Osteoblast (primary cell): ENCODE measurements at regions not wholly inside any gene's neighbourhood (a gene's known extent, or its start where the extent isn't known, plus 50 kb on each side); places are given as distances from the start of the nearest gene placed in this dataset.
A peak's percentile ranks its signal among the peaks of the same experiment; 100 is the strongest.

Experiments
- DNase-seq: peaks from one replicate; pipeline ENCODE4 v3.0.0; 2011; ENCODE audit warnings: low spot score, mixed read lengths; ENCODE audit not compliant: insufficient read length; ENCODE audit errors: missing footprints
- H2AFZ ChIP-seq: 2 replicates; pipeline ENCODE4 v1.6.0; 2011; ENCODE audit warnings: mild to moderate bottlenecking, low read length
- H3K27ac ChIP-seq: 2 replicates; pipeline ENCODE4 v1.5.1; 2011; ENCODE audit warnings: mild to moderate bottlenecking, low read depth, low read length, moderate library complexity
- H3K27me3 ChIP-seq: 2 replicates; pipeline ENCODE4 v1.6.0; 2012; ENCODE audit warnings: mild to moderate bottlenecking, control low read depth, inconsistent platforms, low read length, moderate library complexity; ENCODE audit not compliant: insufficient read depth
- H3K36me3 ChIP-seq: 2 replicates; pipeline ENCODE4 v1.5.1; 2011; ENCODE audit warnings: mild to moderate bottlenecking, low read length, control low read depth, moderate library complexity; ENCODE audit not compliant: insufficient read depth
- H3K4me1 ChIP-seq: 2 replicates; pipeline ENCODE4 v1.5.1; 2011; ENCODE audit warnings: mild to moderate bottlenecking, low read length, control low read depth, moderate library complexity; ENCODE audit not compliant: insufficient read depth
- H3K4me2 ChIP-seq: 2 replicates; pipeline ENCODE4 v1.6.0; 2011; ENCODE audit warnings: mild to moderate bottlenecking, low read length; ENCODE audit not compliant: insufficient read depth
- H3K4me3 ChIP-seq: fragments of 200-600 bp; sonication (generic); 3 replicates; pipeline ENCODE4 v1.5.1; 2012; ENCODE audit warnings: mild to moderate bottlenecking, low read length, inconsistent platforms; ENCODE audit not compliant: insufficient read depth
- H3K79me2 ChIP-seq: 2 replicates; pipeline ENCODE4 v1.6.0; 2012; ENCODE audit warnings: mild to moderate bottlenecking, low read length, control low read depth, inconsistent platforms; ENCODE audit not compliant: insufficient read depth
- H3K9me3 ChIP-seq: 2 replicates; pipeline ENCODE4 v1.5.1; 2011; ENCODE audit warnings: low read depth, low read length, control low read depth
- H4K20me1 ChIP-seq: 2 replicates; pipeline ENCODE4 v1.6.0; 2012; ENCODE audit warnings: mild to moderate bottlenecking, low read length, control low read depth; ENCODE audit not compliant: insufficient read depth
- CTCF ChIP-seq: IDR thresholded peaks from 2 replicates; pipeline ENCODE4 v1.5.1; 2011; ENCODE audit warnings: mild to moderate bottlenecking, low read depth, low read length, moderate library complexity; ENCODE audit errors: extremely low read depth

DNA sequence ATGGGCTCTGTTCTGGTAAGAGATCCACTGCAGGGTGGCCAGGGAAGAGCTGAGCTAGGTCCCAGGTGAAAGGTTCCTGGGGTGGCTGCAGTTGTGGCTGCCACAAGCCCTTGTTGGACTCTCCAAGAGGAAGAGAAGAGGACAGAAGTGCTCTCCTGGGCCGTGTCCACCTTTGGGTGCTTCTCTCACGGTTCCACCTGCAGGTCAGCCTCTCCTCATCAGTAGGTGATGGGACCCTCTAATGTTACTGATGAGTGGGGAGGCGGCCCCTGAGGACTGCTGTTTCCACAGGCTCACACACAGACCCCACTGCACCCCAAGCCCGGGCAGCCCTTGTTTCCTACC is 804.9 kb downstream of the BRD1 start:
- no peaks in the 10 kb centered on the region for H3K9me3 ChIP-seq
- no peak overlapping the region for H3K4me3 ChIP-seq
- H3K27ac ChIP-seq, result no peak overlapping the region
- H3K27me3 ChIP-seq, result no peaks in the 10 kb centered on the region
- peak; percentile 58 for DNase-seq
- no peak overlapping the region for H3K4me2 ChIP-seq
- no peak for TF ChIP-seq CTCF
- H2AFZ ChIP-seq, result no peak overlapping the region
- H4K20me1 ChIP-seq, result no peaks in the 10 kb centered on the region
- H3K4me1 ChIP-seq, result no peaks in the 10 kb centered on the region
- H3K36me3 ChIP-seq, result no peaks in the 10 kb centered on the region
- no peaks in the 10 kb centered on the region for H3K79me2 ChIP-seq

GRCh38 chr22:49021926-49022815 is 805.5 kb downstream of the BRD1 start:
- no peak for TF ChIP-seq CTCF
- Histone ChIP-seq H3K79me2 (no peaks in the 10 kb centered on the region), H3K27ac (no peak overlapping the region), H2AFZ (no peak overlapping the region), H4K20me1 (no peaks in the 10 kb centered on the region), H3K9me3 (no peaks in the 10 kb centered on the region), H3K4me2 (no peak overlapping the region), H3K27me3 (no peaks in the 10 kb centered on the region), H3K36me3 (no peaks in the 10 kb centered on the region), H3K4me1 (no peaks in the 10 kb centered on the region), H3K4me3 (no peak overlapping the region)
- DNase-seq, result peak; percentile 48

DNA sequence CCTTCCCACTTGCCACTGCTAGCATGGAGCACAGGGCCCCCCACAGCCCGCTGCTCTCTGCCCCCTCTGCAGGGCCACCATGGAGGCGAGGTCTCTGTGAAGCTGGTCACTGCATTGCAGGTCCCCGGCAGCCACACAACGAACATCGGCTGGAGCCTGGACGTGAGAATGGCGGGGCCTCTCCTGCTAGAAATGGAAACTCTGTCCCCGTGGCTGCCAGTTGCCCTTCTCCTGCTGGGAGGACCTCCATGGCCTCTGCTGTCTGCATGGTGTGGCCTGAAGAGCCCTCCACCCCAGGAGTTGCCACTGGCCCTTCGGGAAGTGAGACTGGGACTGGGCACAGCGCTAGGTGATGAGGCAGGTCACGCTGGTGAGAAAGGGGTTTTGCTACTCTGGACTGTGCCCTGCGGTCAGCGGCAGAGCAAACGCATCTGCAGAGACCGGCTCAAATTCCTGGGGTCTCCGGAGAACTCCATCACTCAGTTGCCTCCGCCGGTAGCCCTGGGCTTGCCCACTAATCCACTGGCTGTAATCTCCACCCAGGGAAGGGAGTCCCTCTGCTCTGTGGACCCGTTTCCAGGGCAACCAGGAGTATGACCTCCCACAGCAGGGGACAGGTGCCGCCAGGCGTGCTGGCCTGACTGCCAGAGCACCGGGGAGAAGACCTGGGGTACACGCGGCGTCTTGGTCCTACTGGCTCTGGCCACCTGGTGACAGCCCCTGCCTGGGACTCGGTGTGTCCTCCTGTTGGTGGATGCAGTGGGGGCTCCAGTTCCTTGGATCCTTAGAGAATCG is 806.3 kb downstream of the BRD1 start:
- H3K9me3 ChIP-seq, result no peaks in the 10 kb centered on the region
- TF ChIP-seq CTCF, result no peak
- H3K4me3 ChIP-seq, result no peak overlapping the region
- no peak overlapping the region for H2AFZ ChIP-seq
- no peak overlapping the region for H3K4me2 ChIP-seq
- peak; percentile 69 for DNase-seq
- no peak overlapping the region for H3K27ac ChIP-seq
- no peaks in the 10 kb centered on the region for H3K4me1 ChIP-seq
- H4K20me1 ChIP-seq, result no peaks in the 10 kb centered on the region
- no peaks in the 10 kb centered on the region for H3K79me2 ChIP-seq
- H3K27me3 ChIP-seq, result no peaks in the 10 kb centered on the region
- no peaks in the 10 kb centered on the region for H3K36me3 ChIP-seq
